ENCODE measurements at regions not wholly inside any gene's neighbourhood (a gene's known extent, or its start where the extent isn't known, plus 50 kb on each side); places are given as distances from the start of the nearest gene placed in this dataset.

DNA sequence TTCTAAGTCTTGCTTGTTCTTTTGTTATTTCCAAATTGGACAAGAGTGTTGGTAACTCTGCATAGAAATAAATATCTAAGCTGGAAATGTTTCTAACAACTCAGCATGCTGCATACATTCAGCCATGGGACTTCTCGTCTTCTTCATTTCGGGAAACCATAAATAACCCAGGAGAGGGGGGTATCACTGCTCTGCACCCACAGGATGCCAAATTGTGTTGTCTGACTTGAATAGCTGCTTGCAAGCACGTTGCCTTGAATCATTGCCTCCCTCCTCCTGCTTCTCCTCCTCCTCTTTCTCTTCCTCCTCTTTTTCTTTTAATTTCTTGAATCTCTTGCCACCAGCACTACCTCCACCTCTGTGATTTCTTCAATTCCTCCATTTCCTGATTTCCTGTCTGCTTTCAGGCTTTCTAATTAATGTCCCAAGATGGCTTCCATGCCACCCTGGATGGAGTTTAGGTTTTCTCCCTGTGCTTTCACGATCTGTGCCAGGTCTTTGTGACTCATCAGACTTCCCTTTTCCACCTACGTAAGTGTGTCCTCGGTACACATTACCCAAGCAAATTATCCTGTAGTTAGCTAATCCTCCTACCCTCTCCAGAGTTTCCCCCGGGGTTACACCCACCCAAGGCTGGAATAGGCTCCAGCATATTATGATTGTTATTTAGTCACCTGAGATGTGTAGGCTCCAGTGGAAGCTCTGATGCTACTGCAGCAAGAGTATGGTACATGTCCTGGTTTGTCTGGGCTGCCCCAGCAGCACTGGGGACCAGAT lies 122.6 kb upstream of the VCX3B start:
- ChIA-PET POLR2A (no interaction called here), CTCF (no interaction called here)
- Mint-ChIP-seq H3K4me1 (ENCODE audit: low read depth) (no peaks in the 10 kb centered on the region), H3K27me3 (ENCODE audit: low read depth) (no peaks in the 10 kb centered on the region), H3K36me3 (ENCODE audit: low read depth) (no peaks in the 10 kb centered on the region), H3K27ac (no peak overlapping the region), H3K9me3 (ENCODE audit: insufficient read depth) (no peaks in the 10 kb centered on the region), H3K4me3 (no peak overlapping the region)
- DNase-seq (no peak), ATAC-seq (no peak)

- ChIA-PET CTCF (no interaction called here), POLR2A (no interaction called here)
- no peak overlapping the region for H3K4me3 Mint-ChIP-seq
- H3K9me3 Mint-ChIP-seq (ENCODE audit: insufficient read depth): no peaks in the 10 kb centered on the region
- no peaks in the 10 kb centered on the region for H3K4me1 Mint-ChIP-seq (ENCODE audit: low read depth)
- no peak overlapping the region for H3K27ac Mint-ChIP-seq
- no peaks in the 10 kb centered on the region for H3K36me3 Mint-ChIP-seq (ENCODE audit: low read depth)
- no peak for DNase-seq
- ATAC-seq: no peak
- H3K27me3 Mint-ChIP-seq (ENCODE audit: low read depth): no peaks in the 10 kb centered on the region
Observed at GRCh38 chrX:8345473-8345872, 119.2 kb upstream of the VCX3B start.

- Mint-ChIP-seq H3K4me3 (no peak overlapping the region), H3K27me3 (ENCODE audit: low read depth) (no peaks in the 10 kb centered on the region), H3K9me3 (ENCODE audit: insufficient read depth) (no peaks in the 10 kb centered on the region), H3K27ac (no peak overlapping the region), H3K36me3 (ENCODE audit: low read depth) (no peaks in the 10 kb centered on the region), H3K4me1 (ENCODE audit: low read depth) (no peaks in the 10 kb centered on the region)
- DNase-seq (no peak), ATAC-seq (no peak)
- CTCF ChIA-PET: no interaction called here
- POLR2A ChIA-PET: no interaction called here
Observed at GRCh38 chrX:8346060-8346459, 118.6 kb upstream of the VCX3B start.

DNA sequence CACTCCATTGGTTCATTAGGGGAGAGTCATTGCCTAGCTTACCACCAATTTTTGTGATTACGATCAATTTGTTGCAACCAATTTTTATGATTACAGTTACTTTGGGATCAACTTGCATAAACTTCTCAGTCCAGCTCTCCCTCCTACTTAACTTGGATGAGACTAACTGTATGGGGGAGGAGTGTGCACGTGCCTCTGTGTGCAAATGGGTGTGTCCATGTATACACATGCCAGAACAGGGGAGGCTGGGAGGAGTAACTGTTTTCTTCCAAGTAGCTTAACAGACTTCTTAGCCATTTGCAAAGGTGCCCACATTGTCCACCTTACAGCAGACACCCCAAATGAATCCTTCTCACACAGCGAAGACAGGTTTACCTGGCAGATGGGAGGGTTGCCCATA lies 117.7 kb upstream of the VCX3B start:
- no peak overlapping the region for H3K27ac Mint-ChIP-seq
- H3K4me3 Mint-ChIP-seq: no peak overlapping the region
- no peaks in the 10 kb centered on the region for H3K27me3 Mint-ChIP-seq (ENCODE audit: low read depth)
- ATAC-seq (no peak), DNase-seq (no peak)
- ChIA-PET POLR2A (no interaction called here), CTCF (no interaction called here)
- H3K36me3 Mint-ChIP-seq (ENCODE audit: low read depth): no peaks in the 10 kb centered on the region
- H3K9me3 Mint-ChIP-seq (ENCODE audit: insufficient read depth): no peaks in the 10 kb centered on the region
- no peaks in the 10 kb centered on the region for H3K4me1 Mint-ChIP-seq (ENCODE audit: low read depth)

DNA sequence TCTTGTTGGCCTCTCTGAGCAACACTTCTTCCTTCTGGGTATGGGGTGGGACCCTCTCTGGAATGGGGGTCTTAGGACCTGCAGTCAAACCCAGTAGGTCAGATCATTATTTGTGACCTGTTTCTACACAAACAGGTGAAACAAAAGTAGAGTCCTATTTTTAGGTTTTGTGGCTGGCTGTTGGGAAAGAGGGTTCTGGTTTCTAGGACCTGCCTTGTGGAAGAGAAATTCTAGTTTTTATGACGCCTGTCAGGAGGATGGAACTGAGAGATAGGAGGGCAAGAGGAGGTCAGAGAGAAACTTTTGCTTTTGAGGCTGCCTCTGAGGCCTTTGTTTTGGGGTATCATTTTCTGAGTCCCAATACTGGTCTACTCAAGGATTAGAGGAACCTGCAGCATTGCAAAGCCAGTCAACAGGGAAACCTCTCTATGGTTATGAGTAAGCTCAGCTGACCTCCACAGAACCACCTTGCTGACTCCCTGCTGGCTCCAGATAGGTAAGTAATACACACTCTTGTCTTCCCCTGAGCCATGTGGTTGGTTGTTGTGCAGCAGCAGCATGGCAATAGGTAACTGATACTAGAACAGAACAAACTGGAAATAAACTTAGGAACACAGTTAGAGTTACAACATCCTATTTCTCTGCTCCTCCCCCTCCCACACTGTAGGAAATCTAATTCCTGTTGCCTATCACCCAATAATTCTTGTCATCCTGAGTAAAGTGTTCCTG lies 114.7 kb upstream of the VCX3B start:
- Mint-ChIP-seq H3K27ac (no peak overlapping the region), H3K27me3 (ENCODE audit: low read depth) (no peaks in the 10 kb centered on the region), H3K4me1 (ENCODE audit: low read depth) (no peaks in the 10 kb centered on the region), H3K36me3 (ENCODE audit: low read depth) (no peaks in the 10 kb centered on the region), H3K9me3 (ENCODE audit: insufficient read depth) (no peaks in the 10 kb centered on the region), H3K4me3 (no peak overlapping the region)
- POLR2A ChIA-PET: no interaction called here
- DNase-seq (no peak), ATAC-seq (no peak)
- CTCF ChIA-PET: no interaction called here

- Mint-ChIP-seq H3K27ac (no peak overlapping the region), H3K36me3 (ENCODE audit: low read depth) (no peaks in the 10 kb centered on the region), H3K9me3 (ENCODE audit: insufficient read depth) (no peaks in the 10 kb centered on the region), H3K27me3 (ENCODE audit: low read depth) (no peaks in the 10 kb centered on the region), H3K4me1 (ENCODE audit: low read depth) (no peaks in the 10 kb centered on the region), H3K4me3 (no peak overlapping the region)
- CTCF ChIA-PET: no interaction called here
- POLR2A ChIA-PET: no interaction called here
- DNase-seq: no peak
- ATAC-seq: no peak
Observed at GRCh38 chrX:8358302-8358701, 106.3 kb upstream of the VCX3B start.

- ChIA-PET CTCF (no interaction called here), POLR2A (no interaction called here)
- no peaks in the 10 kb centered on the region for H3K9me3 Mint-ChIP-seq (ENCODE audit: insufficient read depth)
- DNase-seq (peak; percentile 18), ATAC-seq (no peak)
- H3K4me1 Mint-ChIP-seq (ENCODE audit: low read depth): no peaks in the 10 kb centered on the region
- no peaks in the 10 kb centered on the region for H3K27me3 Mint-ChIP-seq (ENCODE audit: low read depth)
- no peaks in the 10 kb centered on the region for H3K36me3 Mint-ChIP-seq (ENCODE audit: low read depth)
- no peak overlapping the region for H3K27ac Mint-ChIP-seq
- no peak overlapping the region for H3K4me3 Mint-ChIP-seq
Observed at GRCh38 chrX:8364369-8365141, 100.1 kb upstream of the VCX3B start.

- Mint-ChIP-seq H3K4me3 (no peak overlapping the region), H3K36me3 (ENCODE audit: low read depth) (no peaks in the 10 kb centered on the region)
Observed at GRCh38 chrX:8366481-8366880, 98.1 kb upstream of the VCX3B start.

GRCh38 chrX:8374041-8374825 lies 90.4 kb upstream of the VCX3B start:
- no peak for ATAC-seq
- H3K36me3 Mint-ChIP-seq (ENCODE audit: low read depth): no peaks in the 10 kb centered on the region
- POLR2A ChIA-PET: no interaction called here
- no peak overlapping the region for H3K4me3 Mint-ChIP-seq
- CTCF ChIA-PET: no interaction called here
- no peaks in the 10 kb centered on the region for H3K4me1 Mint-ChIP-seq (ENCODE audit: low read depth)
- no peak overlapping the region for H3K27ac Mint-ChIP-seq
- no peaks in the 10 kb centered on the region for H3K27me3 Mint-ChIP-seq (ENCODE audit: low read depth)
- no peak for DNase-seq
- H3K9me3 Mint-ChIP-seq (ENCODE audit: insufficient read depth): no peaks in the 10 kb centered on the region

More at GRCh38 chrX:8366481-8366880, 98.1 kb upstream of the VCX3B start:
- ATAC-seq (no peak), DNase-seq (no peak)
- ChIA-PET CTCF (no interaction called here), POLR2A (no interaction called here)
- Mint-ChIP-seq H3K4me1 (ENCODE audit: low read depth) (no peaks in the 10 kb centered on the region), H3K9me3 (ENCODE audit: insufficient read depth) (no peaks in the 10 kb centered on the region), H3K27ac (no peak overlapping the region), H3K27me3 (ENCODE audit: low read depth) (no peaks in the 10 kb centered on the region)

GRCh38 chrX:8377041-8377440 lies 87.6 kb upstream of the VCX3B start:
- ATAC-seq (no peak), DNase-seq (no peak)
- no peaks in the 10 kb centered on the region for H3K9me3 Mint-ChIP-seq (ENCODE audit: insufficient read depth)
- no peaks in the 10 kb centered on the region for H3K36me3 Mint-ChIP-seq (ENCODE audit: low read depth)
- CTCF ChIA-PET: no interaction called here
- no peaks in the 10 kb centered on the region for H3K4me1 Mint-ChIP-seq (ENCODE audit: low read depth)
- no peaks in the 10 kb centered on the region for H3K27me3 Mint-ChIP-seq (ENCODE audit: low read depth)
- no peak overlapping the region for H3K27ac Mint-ChIP-seq
- POLR2A ChIA-PET: no interaction called here
- H3K4me3 Mint-ChIP-seq: no peak overlapping the region

GRCh38 chrX:8390771-8391170 lies 73.9 kb upstream of the VCX3B start:
- H3K4me1 Mint-ChIP-seq (ENCODE audit: low read depth): no peaks in the 10 kb centered on the region
- no peaks in the 10 kb centered on the region for H3K27me3 Mint-ChIP-seq (ENCODE audit: low read depth)
- H3K36me3 Mint-ChIP-seq (ENCODE audit: low read depth): no peaks in the 10 kb centered on the region
- ChIA-PET POLR2A (no interaction called here), CTCF (no interaction called here)
- H3K9me3 Mint-ChIP-seq (ENCODE audit: insufficient read depth): no peaks in the 10 kb centered on the region
- H3K4me3 Mint-ChIP-seq: no peak overlapping the region
- H3K27ac Mint-ChIP-seq: no peak overlapping the region
- no peak for ATAC-seq
- DNase-seq: no peak

GRCh38 chrX:8403988-8404387 lies 60.6 kb upstream of the VCX3B start:
- POLR2A ChIA-PET: no interaction called here
- no peaks in the 10 kb centered on the region for H3K4me1 Mint-ChIP-seq (ENCODE audit: low read depth)
- H3K9me3 Mint-ChIP-seq (ENCODE audit: insufficient read depth): peaks cover 5% of the 10 kb centered on the region
- H3K27me3 Mint-ChIP-seq (ENCODE audit: low read depth): no peaks in the 10 kb centered on the region
- H3K36me3 Mint-ChIP-seq (ENCODE audit: low read depth): no peaks in the 10 kb centered on the region
- no peak overlapping the region for H3K4me3 Mint-ChIP-seq
- ATAC-seq (no peak), DNase-seq (no peak)
- H3K27ac Mint-ChIP-seq: no peak overlapping the region
- CTCF ChIA-PET: no interaction called here
